HG03175 (cell line): ENCODE measurements at regions not wholly inside any gene's neighbourhood (a gene's known extent, or its start where the extent isn't known, plus 50 kb on each side); places are given as distances from the start of the nearest gene placed in this dataset.

Source experiments
- ATAC-seq: cut with Tn5 transposase; IDR thresholded peaks from one replicate; pipeline ENCODE4 v1.9.1; 2021; ENCODE audit warnings: mild to moderate bottlenecking, moderate library complexity; ENCODE audit not compliant: unreplicated experiment

DNA sequence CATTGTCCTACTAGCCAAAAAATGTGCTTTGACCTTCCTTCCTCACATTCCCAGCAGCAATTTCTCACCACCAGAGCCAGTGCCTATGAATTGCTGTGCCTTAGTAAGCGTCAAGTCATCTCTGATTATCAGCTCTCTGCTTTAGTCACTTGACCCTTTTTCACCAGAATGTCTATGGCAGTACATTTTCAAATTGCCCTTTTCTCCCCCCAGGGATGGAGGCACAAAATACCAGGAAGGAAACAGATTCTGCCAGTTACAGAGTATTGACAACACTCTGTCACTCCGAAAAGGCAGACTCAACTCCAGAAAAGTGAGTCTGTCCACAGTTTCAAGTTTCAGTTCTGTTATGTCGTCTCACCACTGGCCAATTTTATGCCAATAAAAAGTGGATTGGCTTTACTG is 167.4 kb downstream of the TNFSF18 start:
- ATAC-seq = peak; percentile 94

GRCh38 chr1:172883844-172884243 is 166.9 kb downstream of the TNFSF18 start:
- ATAC-seq = no peak

- no peak for ATAC-seq
Observed at GRCh38 chr1:172885411-172885810, 165.3 kb downstream of the TNFSF18 start.

- ATAC-seq = no peak
Observed at GRCh38 chr1:172885971-172886370, 164.8 kb downstream of the TNFSF18 start.

DNA sequence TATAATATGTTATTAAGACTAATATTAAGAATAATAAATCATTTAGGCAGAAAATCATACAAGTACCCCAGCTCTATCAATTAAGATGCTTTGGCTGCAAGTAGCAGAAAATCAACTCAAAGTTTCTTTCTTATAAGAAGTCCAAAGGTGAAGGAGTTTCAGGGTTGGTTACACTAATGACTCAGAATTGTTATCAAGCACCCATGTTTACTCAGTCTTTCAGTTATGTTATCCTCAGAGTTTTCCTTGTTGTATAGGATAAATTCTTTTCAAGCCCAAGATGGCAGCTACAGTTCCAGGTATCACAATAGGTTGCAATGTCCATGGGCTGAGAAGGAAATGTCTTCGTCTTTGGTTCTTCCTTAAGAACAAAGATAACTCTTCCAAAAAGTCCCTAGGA is 163.6 kb downstream of the TNFSF18 start:
- ATAC-seq = no peak

- no peak for ATAC-seq
Observed at GRCh38 chr1:172893146-172893841, 157.4 kb downstream of the TNFSF18 start.

GRCh38 chr1:172894349-172895049 is 156.2 kb downstream of the TNFSF18 start:
- no peak for ATAC-seq

GRCh38 chr1:172895050-172895460 is 155.7 kb downstream of the TNFSF18 start:
- ATAC-seq = peak; percentile 78

GRCh38 chr1:172895761-172896160 is 155.0 kb downstream of the TNFSF18 start:
- no peak for ATAC-seq

GRCh38 chr1:172897738-172898137 is 153.0 kb downstream of the TNFSF18 start:
- ATAC-seq = no peak

DNA sequence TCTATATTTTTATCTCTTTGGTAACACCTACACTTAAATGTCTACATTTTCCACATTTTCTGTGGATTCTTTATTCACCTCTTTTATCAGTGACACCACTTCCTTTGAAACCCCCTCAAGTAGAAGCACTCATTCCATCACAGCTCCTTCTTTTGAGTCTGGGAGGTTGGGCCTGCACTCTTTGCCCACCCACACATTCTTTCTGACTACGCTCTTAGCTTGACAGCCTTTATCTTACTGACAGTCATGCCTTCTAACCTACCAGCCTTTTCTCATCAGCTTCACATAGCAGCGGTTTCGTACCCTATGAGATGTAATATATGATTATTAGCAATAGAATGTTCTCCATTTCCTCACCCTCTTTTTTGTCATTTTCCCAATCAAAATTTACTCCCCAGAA is 151.9 kb downstream of the TNFSF18 start:
- no peak for ATAC-seq

- ATAC-seq = no peak
Observed at GRCh38 chr1:172900376-172900997, 150.3 kb downstream of the TNFSF18 start.

- ATAC-seq = no peak
Observed at GRCh38 chr1:172902200-172902599, 148.5 kb downstream of the TNFSF18 start.

- no peak for ATAC-seq
Observed at GRCh38 chr1:172902861-172903381, 147.8 kb downstream of the TNFSF18 start.

DNA sequence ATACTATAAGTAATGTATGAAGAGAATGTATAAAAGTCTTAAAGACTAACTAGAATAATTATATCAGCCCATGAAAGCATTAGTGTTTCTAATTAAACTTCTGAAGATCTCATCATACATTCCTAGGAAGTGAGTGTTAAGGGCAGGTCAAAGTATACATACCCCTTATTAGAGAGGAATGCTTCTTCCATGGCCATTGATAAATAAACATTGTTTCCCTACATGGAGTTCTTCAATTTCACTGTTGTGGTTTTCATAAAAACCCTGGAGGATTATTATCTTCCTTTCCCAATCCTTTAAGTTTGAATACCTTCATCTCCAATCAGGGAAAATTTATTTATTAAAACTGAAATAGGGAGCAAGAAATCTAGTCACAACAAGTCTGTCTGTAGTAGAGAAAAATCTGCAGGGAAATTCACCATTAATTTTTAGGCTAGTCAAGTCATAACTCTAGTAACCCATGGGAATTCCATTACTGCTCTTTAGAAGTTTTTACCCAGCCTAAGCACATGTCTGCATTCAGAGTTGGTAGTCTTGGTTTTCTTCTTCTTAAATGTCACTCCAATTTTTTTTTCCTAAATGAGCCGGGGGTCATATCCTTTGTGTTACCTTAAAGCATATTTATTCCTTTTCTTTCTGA is 147.0 kb downstream of the TNFSF18 start:
- ATAC-seq = no peak

DNA sequence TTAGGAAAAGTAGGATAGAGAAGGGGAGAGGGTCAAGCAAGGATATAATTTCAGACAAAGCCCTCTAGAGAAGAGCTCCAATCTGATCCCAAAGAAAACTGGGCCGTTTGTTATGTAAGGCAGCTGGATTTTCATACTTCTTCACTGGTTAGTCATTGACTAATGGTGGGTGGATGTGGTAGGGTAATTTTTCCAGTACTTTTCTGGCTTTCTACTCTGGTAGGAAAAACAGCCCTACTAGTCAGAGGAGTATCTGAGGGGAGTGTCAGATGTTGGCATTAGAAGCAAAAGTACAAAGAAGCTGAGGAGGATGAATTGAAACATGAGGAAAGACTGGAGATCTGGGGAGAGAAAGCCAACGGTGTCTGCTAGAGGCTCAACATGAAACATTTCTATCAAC is 145.3 kb downstream of the TNFSF18 start:
- ATAC-seq = no peak

GRCh38 chr1:172906778-172907592 is 143.8 kb downstream of the TNFSF18 start:
- ATAC-seq = no peak

DNA sequence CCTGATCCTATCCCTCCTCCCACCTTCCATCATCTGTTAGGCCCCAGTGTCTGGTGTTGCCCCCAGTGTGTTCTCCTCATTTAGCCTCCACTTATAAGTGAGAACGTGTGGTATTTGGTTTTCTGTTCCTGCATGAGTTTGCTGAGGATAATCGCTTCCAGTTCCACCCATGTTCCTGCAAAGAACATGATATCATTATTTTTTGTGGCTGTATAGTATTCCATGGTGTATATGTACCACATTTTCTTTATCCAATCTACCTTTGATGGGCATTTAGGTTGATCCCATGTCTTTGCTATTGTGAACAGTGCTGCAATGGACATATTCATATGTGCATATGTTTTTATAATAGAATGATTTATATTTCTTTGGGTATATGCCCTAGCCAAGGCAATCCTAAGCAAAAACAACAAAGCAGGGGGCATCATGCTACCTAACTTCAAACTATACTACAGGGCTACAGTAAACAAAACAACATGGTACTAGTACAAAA is 142.9 kb downstream of the TNFSF18 start:
- no peak for ATAC-seq

DNA sequence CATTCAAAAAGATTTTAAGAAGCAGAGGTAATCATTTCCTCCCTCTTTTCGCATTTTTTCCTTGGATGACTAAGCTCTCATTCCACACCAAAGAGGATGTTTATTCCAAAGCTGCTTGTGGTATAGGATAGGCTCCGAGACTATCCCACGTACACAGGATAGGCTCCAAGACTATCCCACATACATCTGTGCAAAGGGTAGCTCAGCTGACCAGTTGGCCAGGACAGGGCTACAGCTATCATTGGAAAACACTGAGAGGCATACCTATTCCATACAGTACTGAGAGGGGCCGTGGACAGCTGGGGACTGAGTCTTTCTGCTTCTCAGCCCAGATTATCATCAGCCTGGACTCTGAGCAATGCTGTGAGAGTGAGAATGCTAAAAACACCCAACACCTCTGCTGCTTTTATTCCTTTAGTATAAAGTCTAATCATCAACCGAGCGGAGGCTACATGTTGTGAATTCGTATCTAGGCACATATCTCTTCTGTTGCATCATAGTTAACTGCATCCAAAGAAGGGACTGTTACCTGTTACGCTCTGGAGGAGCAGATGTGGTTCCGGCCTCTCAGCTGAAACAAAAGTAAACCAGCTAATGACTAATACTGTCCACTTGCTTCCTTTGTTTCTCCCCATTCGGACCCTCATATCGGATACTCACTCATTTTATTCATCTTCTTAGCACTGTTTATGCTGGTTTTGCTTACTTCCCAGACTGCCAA is 141.0 kb downstream of the TNFSF18 start:
- ATAC-seq = no peak
